Osteoblast (primary cell): ENCODE measurements at regions not wholly inside any gene's neighbourhood (a gene's known extent, or its start where the extent isn't known, plus 50 kb on each side); places are given as distances from the start of the nearest gene placed in this dataset.

Experiments
- DNase-seq: peaks from one replicate; pipeline ENCODE4 v3.0.0; 2011; ENCODE audit warnings: low spot score, mixed read lengths; ENCODE audit not compliant: insufficient read length; ENCODE audit errors: missing footprints
- H2AFZ ChIP-seq: 2 replicates; pipeline ENCODE4 v1.6.0; 2011; ENCODE audit warnings: mild to moderate bottlenecking, low read length
- H3K27ac ChIP-seq: 2 replicates; pipeline ENCODE4 v1.5.1; 2011; ENCODE audit warnings: mild to moderate bottlenecking, low read depth, low read length, moderate library complexity
- H3K27me3 ChIP-seq: 2 replicates; pipeline ENCODE4 v1.6.0; 2012; ENCODE audit warnings: mild to moderate bottlenecking, control low read depth, inconsistent platforms, low read length, moderate library complexity; ENCODE audit not compliant: insufficient read depth
- H3K36me3 ChIP-seq: 2 replicates; pipeline ENCODE4 v1.5.1; 2011; ENCODE audit warnings: mild to moderate bottlenecking, low read length, control low read depth, moderate library complexity; ENCODE audit not compliant: insufficient read depth
- H3K4me1 ChIP-seq: 2 replicates; pipeline ENCODE4 v1.5.1; 2011; ENCODE audit warnings: mild to moderate bottlenecking, low read length, control low read depth, moderate library complexity; ENCODE audit not compliant: insufficient read depth
- H3K4me2 ChIP-seq: 2 replicates; pipeline ENCODE4 v1.6.0; 2011; ENCODE audit warnings: mild to moderate bottlenecking, low read length; ENCODE audit not compliant: insufficient read depth
- H3K4me3 ChIP-seq: fragments of 200-600 bp; sonication (generic); 3 replicates; pipeline ENCODE4 v1.5.1; 2012; ENCODE audit warnings: mild to moderate bottlenecking, low read length, inconsistent platforms; ENCODE audit not compliant: insufficient read depth
- H3K79me2 ChIP-seq: 2 replicates; pipeline ENCODE4 v1.6.0; 2012; ENCODE audit warnings: mild to moderate bottlenecking, low read length, control low read depth, inconsistent platforms; ENCODE audit not compliant: insufficient read depth
- H3K9me3 ChIP-seq: 2 replicates; pipeline ENCODE4 v1.5.1; 2011; ENCODE audit warnings: low read depth, low read length, control low read depth
- H4K20me1 ChIP-seq: 2 replicates; pipeline ENCODE4 v1.6.0; 2012; ENCODE audit warnings: mild to moderate bottlenecking, low read length, control low read depth; ENCODE audit not compliant: insufficient read depth
- TF ChIP-seq, protein P1 (sequence below): IDR thresholded peaks from 2 replicates; pipeline ENCODE4 v1.5.1; 2011; ENCODE audit warnings: mild to moderate bottlenecking, low read depth, low read length, moderate library complexity; ENCODE audit errors: extremely low read depth

- Histone ChIP-seq H3K4me2 (no peak overlapping the region), H4K20me1 (no peaks in the 10 kb centered on the region), H3K4me3 (no peak overlapping the region), H3K4me1 (no peaks in the 10 kb centered on the region), H2AFZ (no peak overlapping the region), H3K27me3 (no peaks in the 10 kb centered on the region), H3K79me2 (no peaks in the 10 kb centered on the region), H3K36me3 (no peaks in the 10 kb centered on the region), H3K27ac (no peak overlapping the region), H3K9me3 (no peaks in the 10 kb centered on the region)
- TF ChIP-seq, protein P1, sequence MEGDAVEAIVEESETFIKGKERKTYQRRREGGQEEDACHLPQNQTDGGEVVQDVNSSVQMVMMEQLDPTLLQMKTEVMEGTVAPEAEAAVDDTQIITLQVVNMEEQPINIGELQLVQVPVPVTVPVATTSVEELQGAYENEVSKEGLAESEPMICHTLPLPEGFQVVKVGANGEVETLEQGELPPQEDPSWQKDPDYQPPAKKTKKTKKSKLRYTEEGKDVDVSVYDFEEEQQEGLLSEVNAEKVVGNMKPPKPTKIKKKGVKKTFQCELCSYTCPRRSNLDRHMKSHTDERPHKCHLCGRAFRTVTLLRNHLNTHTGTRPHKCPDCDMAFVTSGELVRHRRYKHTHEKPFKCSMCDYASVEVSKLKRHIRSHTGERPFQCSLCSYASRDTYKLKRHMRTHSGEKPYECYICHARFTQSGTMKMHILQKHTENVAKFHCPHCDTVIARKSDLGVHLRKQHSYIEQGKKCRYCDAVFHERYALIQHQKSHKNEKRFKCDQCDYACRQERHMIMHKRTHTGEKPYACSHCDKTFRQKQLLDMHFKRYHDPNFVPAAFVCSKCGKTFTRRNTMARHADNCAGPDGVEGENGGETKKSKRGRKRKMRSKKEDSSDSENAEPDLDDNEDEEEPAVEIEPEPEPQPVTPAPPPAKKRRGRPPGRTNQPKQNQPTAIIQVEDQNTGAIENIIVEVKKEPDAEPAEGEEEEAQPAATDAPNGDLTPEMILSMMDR = no peak
- no peak for DNase-seq
These were observed 950.6 kb downstream of the CNTNAP5 start for GRCh38 chr2:124975648-124976047.

GRCh38 chr2:124978597-124978996 lies 953.5 kb downstream of the CNTNAP5 start:
- no peaks in the 10 kb centered on the region for H3K79me2 ChIP-seq
- H3K4me2 ChIP-seq = no peak overlapping the region
- no peak overlapping the region for H3K27ac ChIP-seq
- TF ChIP-seq, protein P1 = no peak
- no peak overlapping the region for H3K4me3 ChIP-seq
- no peaks in the 10 kb centered on the region for H3K27me3 ChIP-seq
- H2AFZ ChIP-seq = no peak overlapping the region
- H4K20me1 ChIP-seq = no peaks in the 10 kb centered on the region
- H3K36me3 ChIP-seq = no peaks in the 10 kb centered on the region
- H3K9me3 ChIP-seq = no peaks in the 10 kb centered on the region
- peaks cover 3% of the 10 kb centered on the region for H3K4me1 ChIP-seq
- DNase-seq = no peak

GRCh38 chr2:124983595-124983994 lies 958.5 kb downstream of the CNTNAP5 start:
- Histone ChIP-seq H3K9me3 (no peaks in the 10 kb centered on the region), H2AFZ (no peak overlapping the region), H3K4me2 (no peak overlapping the region), H3K27me3 (no peaks in the 10 kb centered on the region), H3K4me1 (peaks cover 3% of the 10 kb centered on the region), H4K20me1 (no peaks in the 10 kb centered on the region), H3K4me3 (no peak overlapping the region), H3K27ac (no peak overlapping the region), H3K79me2 (no peaks in the 10 kb centered on the region), H3K36me3 (no peaks in the 10 kb centered on the region)
- TF ChIP-seq, protein P1 = no peak
- peak; percentile 73 for DNase-seq

DNA sequence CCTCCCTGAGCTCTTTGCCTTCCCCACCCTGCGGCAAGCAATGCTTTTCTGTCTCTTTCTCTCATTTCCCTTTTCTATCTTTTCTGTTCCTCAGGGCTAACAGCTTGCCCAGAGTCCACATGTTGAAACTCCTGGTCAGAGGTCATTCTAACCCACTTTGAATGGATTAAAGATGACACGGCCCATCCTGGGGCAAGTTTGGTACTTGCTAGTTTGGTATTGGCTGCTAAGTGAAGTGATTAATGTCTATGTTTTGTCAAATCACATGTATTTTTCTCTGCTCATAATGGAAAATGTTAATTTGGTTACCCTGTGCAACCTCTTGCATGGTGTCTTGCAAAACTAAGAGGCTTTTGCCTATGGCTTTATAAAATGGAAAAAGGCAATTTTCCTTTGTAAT lies 960.2 kb downstream of the CNTNAP5 start:
- Histone ChIP-seq H3K27ac (no peak overlapping the region), H3K9me3 (no peaks in the 10 kb centered on the region), H3K36me3 (no peaks in the 10 kb centered on the region), H2AFZ (no peak overlapping the region), H4K20me1 (no peaks in the 10 kb centered on the region), H3K4me2 (no peak overlapping the region), H3K27me3 (no peaks in the 10 kb centered on the region), H3K4me3 (no peak overlapping the region), H3K4me1 (peaks cover 3% of the 10 kb centered on the region), H3K79me2 (no peaks in the 10 kb centered on the region)
- TF ChIP-seq, protein P1 = no peak
- DNase-seq = no peak
